ENCODE measurements at regions not wholly inside any gene's neighbourhood (a gene's known extent, or its start where the extent isn't known, plus 50 kb on each side); places are given as distances from the start of the nearest gene placed in this dataset.

GRCh38 chr2:4882421-4882820, 809.8 kb upstream of the SOX11 start (continued):
- TF ChIP-seq IRF5 (IDR thresholded peaks at IDR 0.05; ENCODE audit: borderline replicate concordance) (no peak), RELB (IDR thresholded peaks at IDR 0.05; ENCODE audit: low read depth) (no peak), PML (IDR thresholded peaks at IDR 0.05; ENCODE audit: low read length) (no peak), RB1 (IDR thresholded peaks at IDR 0.05; ENCODE audit: borderline replicate concordance) (no peak), SPI1 (IDR thresholded peaks at IDR 0.05; ENCODE audit: borderline replicate concordance, insufficient read depth, low read depth, low read length) (no peak), E2F8 (IDR thresholded peaks at IDR 0.05; ENCODE audit: low read depth, partially characterized antibody) (no peak), HDAC6 (IDR thresholded peaks at IDR 0.05; ENCODE audit: unreplicated experiment) (no peak)
- TF ChIP-seq, protein P1, sequence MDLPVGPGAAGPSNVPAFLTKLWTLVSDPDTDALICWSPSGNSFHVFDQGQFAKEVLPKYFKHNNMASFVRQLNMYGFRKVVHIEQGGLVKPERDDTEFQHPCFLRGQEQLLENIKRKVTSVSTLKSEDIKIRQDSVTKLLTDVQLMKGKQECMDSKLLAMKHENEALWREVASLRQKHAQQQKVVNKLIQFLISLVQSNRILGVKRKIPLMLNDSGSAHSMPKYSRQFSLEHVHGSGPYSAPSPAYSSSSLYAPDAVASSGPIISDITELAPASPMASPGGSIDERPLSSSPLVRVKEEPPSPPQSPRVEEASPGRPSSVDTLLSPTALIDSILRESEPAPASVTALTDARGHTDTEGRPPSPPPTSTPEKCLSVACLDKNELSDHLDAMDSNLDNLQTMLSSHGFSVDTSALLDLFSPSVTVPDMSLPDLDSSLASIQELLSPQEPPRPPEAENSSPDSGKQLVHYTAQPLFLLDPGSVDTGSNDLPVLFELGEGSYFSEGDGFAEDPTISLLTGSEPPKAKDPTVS (IDR thresholded peaks at IDR 0.05; ENCODE audit: low read depth, low read length), result no peak
- TF ChIP-seq, protein P2, sequence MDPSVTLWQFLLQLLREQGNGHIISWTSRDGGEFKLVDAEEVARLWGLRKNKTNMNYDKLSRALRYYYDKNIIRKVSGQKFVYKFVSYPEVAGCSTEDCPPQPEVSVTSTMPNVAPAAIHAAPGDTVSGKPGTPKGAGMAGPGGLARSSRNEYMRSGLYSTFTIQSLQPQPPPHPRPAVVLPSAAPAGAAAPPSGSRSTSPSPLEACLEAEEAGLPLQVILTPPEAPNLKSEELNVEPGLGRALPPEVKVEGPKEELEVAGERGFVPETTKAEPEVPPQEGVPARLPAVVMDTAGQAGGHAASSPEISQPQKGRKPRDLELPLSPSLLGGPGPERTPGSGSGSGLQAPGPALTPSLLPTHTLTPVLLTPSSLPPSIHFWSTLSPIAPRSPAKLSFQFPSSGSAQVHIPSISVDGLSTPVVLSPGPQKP (IDR thresholded peaks at IDR 0.05; ENCODE audit: low read depth, low read length), result no peak

All from GM12878 (cell line).